ENCODE measurements at regions not wholly inside any gene's neighbourhood (a gene's known extent, or its start where the extent isn't known, plus 50 kb on each side); places are given as distances from the start of the nearest gene placed in this dataset.

DNA sequence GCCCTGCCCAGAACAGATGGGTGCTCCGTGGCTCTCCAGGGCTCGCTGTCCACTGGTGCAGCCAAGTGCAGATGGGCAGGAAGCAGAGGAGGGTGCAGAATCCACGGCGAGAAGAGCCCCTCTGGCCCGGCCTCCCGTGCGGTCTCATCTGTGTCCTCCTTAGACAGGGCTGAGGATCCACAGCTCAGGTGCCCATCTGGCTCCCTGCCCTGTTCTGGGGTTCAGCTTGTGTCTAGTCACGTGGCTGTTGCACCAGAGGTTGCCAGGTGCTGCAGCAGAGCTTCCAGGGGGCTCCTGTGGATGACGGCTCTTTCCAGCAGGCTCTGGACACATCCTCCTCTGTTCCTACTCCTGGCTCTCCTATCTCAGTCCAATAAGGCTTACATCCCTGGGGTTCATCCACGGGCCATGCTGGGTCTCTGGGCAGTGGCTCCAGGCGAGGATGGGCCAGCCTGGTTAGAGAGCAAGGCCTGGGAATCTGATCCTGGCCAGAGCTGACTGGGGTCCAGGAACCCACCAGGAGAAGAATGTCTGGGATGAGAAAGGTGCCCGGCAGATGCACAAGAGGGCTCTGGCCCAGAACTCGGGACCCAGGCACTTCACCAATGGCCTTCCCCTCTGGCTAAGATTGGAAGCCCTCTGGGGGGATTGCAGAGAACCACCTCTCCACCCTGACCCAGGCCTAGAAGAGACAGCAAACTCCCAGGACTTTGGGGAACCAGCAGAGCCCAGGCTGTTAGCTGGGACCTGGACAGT lies 116.3 kb upstream of the ID2 start:
- Histone ChIP-seq H3K27me3 (replicated peaks; ENCODE audit: control insufficient read depth, insufficient read depth, low read length, poor library complexity, severe bottlenecking) (no peaks in the 10 kb centered on the region), H3K9me3 (ENCODE audit: control insufficient read depth, low read length) (no peaks in the 10 kb centered on the region), H3K4me3 (ENCODE audit: insufficient read depth, low read depth, low read length, poor library complexity, severe bottlenecking) (no peak overlapping the region), H3K27ac (ENCODE audit: insufficient read depth, low read length, poor library complexity, severe bottlenecking) (no peak overlapping the region), H3K36me3 (ENCODE audit: control insufficient read depth, insufficient read depth, low read length) (no peaks in the 10 kb centered on the region), H3K4me1 (ENCODE audit: control insufficient read depth, insufficient read depth, low read length, poor library complexity, severe bottlenecking) (no peaks in the 10 kb centered on the region)
- no peak for DNase-seq

GRCh38 chr2:8566155-8566670 lies 115.6 kb upstream of the ID2 start:
- DNase-seq: no peak
- H3K9me3 ChIP-seq (ENCODE audit: control insufficient read depth, low read length): no peaks in the 10 kb centered on the region
- no peaks in the 10 kb centered on the region for H3K36me3 ChIP-seq (ENCODE audit: control insufficient read depth, insufficient read depth, low read length)

GRCh38 chr2:8566774-8567468 lies 114.9 kb upstream of the ID2 start:
- DNase-seq: no peak
- Histone ChIP-seq H3K9me3 (ENCODE audit: control insufficient read depth, low read length) (no peaks in the 10 kb centered on the region), H3K4me1 (ENCODE audit: control insufficient read depth, insufficient read depth, low read length, poor library complexity, severe bottlenecking) (no peaks in the 10 kb centered on the region), H3K27ac (ENCODE audit: insufficient read depth, low read length, poor library complexity, severe bottlenecking) (no peak overlapping the region), H3K4me3 (ENCODE audit: insufficient read depth, low read depth, low read length, poor library complexity, severe bottlenecking) (no peak overlapping the region), H3K27me3 (replicated peaks; ENCODE audit: control insufficient read depth, insufficient read depth, low read length, poor library complexity, severe bottlenecking) (no peaks in the 10 kb centered on the region), H3K36me3 (ENCODE audit: control insufficient read depth, insufficient read depth, low read length) (no peaks in the 10 kb centered on the region)

More at GRCh38 chr2:8566155-8566670, 115.6 kb upstream of the ID2 start:
- H3K27ac ChIP-seq (ENCODE audit: insufficient read depth, low read length, poor library complexity, severe bottlenecking): no peak overlapping the region
- H3K27me3 ChIP-seq (replicated peaks; ENCODE audit: control insufficient read depth, insufficient read depth, low read length, poor library complexity, severe bottlenecking): no peaks in the 10 kb centered on the region
- no peak overlapping the region for H3K4me3 ChIP-seq (ENCODE audit: insufficient read depth, low read depth, low read length, poor library complexity, severe bottlenecking)
- no peaks in the 10 kb centered on the region for H3K4me1 ChIP-seq (ENCODE audit: control insufficient read depth, insufficient read depth, low read length, poor library complexity, severe bottlenecking)

DNA sequence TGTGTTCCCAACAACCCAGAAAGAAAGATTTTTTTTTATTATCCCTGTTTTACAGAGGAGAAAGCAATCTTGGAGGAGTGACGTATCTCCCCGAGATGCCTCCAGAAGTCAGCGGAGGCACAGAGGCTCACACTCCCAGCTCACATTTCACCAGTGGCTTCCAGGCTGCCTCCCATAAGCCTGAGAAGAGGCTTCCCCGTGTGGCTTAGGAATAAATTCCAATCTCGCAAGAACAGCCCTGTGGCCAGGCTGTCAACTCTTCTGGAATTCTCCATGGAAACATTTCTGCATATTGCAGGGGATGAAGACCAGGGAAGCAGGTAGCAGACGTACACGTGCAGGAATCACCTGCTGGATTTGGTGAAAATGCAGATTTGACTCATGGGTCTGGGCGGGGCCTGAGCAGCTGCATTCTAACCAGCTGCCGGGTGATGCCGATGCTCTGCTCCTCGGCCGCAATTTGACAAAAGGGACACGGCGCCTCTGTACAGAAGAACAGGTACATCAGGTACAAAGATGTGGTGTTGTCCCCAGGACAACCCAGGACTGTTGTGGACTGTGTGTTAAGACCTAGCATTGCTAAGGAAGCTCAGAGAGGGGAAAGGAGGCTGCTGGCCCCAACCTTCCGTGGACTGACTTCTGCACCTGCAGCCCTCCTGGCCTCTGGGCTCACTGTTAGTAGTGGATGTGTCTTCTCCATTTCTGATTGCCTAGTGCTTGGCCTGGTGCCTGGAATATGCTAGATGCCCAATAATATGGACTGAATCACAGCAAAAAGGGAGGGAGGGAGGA lies 114.2 kb upstream of the ID2 start:
- no peaks in the 10 kb centered on the region for H3K27me3 ChIP-seq (replicated peaks; ENCODE audit: control insufficient read depth, insufficient read depth, low read length, poor library complexity, severe bottlenecking)
- no peaks in the 10 kb centered on the region for H3K4me1 ChIP-seq (ENCODE audit: control insufficient read depth, insufficient read depth, low read length, poor library complexity, severe bottlenecking)
- no peak overlapping the region for H3K27ac ChIP-seq (ENCODE audit: insufficient read depth, low read length, poor library complexity, severe bottlenecking)
- H3K9me3 ChIP-seq (ENCODE audit: control insufficient read depth, low read length): no peaks in the 10 kb centered on the region
- no peak for DNase-seq
- no peak overlapping the region for H3K4me3 ChIP-seq (ENCODE audit: insufficient read depth, low read depth, low read length, poor library complexity, severe bottlenecking)
- no peaks in the 10 kb centered on the region for H3K36me3 ChIP-seq (ENCODE audit: control insufficient read depth, insufficient read depth, low read length)

- no peak for DNase-seq
- no peak overlapping the region for H3K4me3 ChIP-seq (ENCODE audit: insufficient read depth, low read depth, low read length, poor library complexity, severe bottlenecking)
- H3K27me3 ChIP-seq (replicated peaks; ENCODE audit: control insufficient read depth, insufficient read depth, low read length, poor library complexity, severe bottlenecking): no peaks in the 10 kb centered on the region
- no peak overlapping the region for H3K27ac ChIP-seq (ENCODE audit: insufficient read depth, low read length, poor library complexity, severe bottlenecking)
- H3K9me3 ChIP-seq (ENCODE audit: control insufficient read depth, low read length): no peaks in the 10 kb centered on the region
- no peaks in the 10 kb centered on the region for H3K4me1 ChIP-seq (ENCODE audit: control insufficient read depth, insufficient read depth, low read length, poor library complexity, severe bottlenecking)
- H3K36me3 ChIP-seq (ENCODE audit: control insufficient read depth, insufficient read depth, low read length): no peaks in the 10 kb centered on the region
These were observed 113.1 kb upstream of the ID2 start for GRCh38 chr2:8568543-8569302.

DNA sequence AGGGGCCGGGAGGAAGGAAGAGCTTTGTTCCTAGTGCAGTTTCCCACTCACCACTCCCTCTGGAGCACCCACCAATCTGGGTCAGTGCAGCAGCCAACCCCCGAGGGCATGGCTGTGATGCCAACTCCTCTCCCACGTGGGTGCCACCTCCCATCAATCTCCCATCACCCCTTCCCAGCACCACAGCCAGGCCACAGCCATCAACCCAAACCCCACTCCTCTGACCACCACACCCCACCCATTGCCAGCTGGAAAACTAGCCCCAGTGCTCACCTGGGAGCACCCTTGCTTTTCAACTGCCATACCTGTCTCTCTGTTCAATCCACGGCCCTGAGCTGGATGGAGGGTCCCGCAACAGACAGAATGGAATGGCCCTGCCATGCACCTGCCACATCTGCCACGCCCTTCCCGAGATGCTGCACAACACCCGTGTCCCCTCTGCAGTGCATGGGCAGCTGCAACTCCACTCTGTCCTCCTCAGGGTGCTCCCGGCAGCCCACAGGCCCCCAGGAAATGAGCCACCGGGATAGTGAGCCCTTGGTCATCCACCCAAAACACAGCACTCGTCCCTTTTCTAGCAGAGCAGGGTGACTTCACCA lies 112.4 kb upstream of the ID2 start:
- H3K4me1 ChIP-seq (ENCODE audit: control insufficient read depth, insufficient read depth, low read length, poor library complexity, severe bottlenecking): peaks cover under 1% of the 10 kb centered on the region
- no peaks in the 10 kb centered on the region for H3K36me3 ChIP-seq (ENCODE audit: control insufficient read depth, insufficient read depth, low read length)
- H3K4me3 ChIP-seq (ENCODE audit: insufficient read depth, low read depth, low read length, poor library complexity, severe bottlenecking): no peak overlapping the region
- H3K27me3 ChIP-seq (replicated peaks; ENCODE audit: control insufficient read depth, insufficient read depth, low read length, poor library complexity, severe bottlenecking): no peaks in the 10 kb centered on the region
- H3K9me3 ChIP-seq (ENCODE audit: control insufficient read depth, low read length): no peaks in the 10 kb centered on the region
- no peak for DNase-seq
- no peak overlapping the region for H3K27ac ChIP-seq (ENCODE audit: insufficient read depth, low read length, poor library complexity, severe bottlenecking)

DNA sequence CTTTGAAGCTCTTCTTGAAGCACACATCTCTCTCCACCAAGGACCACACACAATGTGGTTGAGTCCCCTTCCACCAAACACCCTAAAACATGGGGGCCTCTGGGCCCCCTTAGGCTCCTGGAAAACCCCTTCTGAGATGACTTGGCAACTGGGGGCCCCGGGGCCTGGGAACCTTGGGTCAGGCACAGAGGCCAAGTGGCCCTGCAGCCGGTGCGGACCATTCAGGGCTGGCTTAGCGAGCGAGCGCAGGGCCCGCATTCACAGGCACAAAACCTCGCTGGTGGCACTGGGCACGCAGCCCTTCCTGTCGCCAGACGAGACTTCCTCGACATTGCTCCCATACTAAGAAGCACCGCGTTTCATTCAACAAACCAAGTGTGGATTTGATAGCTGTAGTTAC lies 111.2 kb upstream of the ID2 start:
- H3K4me3 ChIP-seq (ENCODE audit: insufficient read depth, low read depth, low read length, poor library complexity, severe bottlenecking): no peak overlapping the region
- peaks cover 12% of the 10 kb centered on the region for H3K4me1 ChIP-seq (ENCODE audit: control insufficient read depth, insufficient read depth, low read length, poor library complexity, severe bottlenecking)
- no peak overlapping the region for H3K27ac ChIP-seq (ENCODE audit: insufficient read depth, low read length, poor library complexity, severe bottlenecking)
- no peaks in the 10 kb centered on the region for H3K27me3 ChIP-seq (replicated peaks; ENCODE audit: control insufficient read depth, insufficient read depth, low read length, poor library complexity, severe bottlenecking)
- no peaks in the 10 kb centered on the region for H3K36me3 ChIP-seq (ENCODE audit: control insufficient read depth, insufficient read depth, low read length)
- no peaks in the 10 kb centered on the region for H3K9me3 ChIP-seq (ENCODE audit: control insufficient read depth, low read length)
- DNase-seq: no peak

GRCh38 chr2:8571301-8571791 lies 110.5 kb upstream of the ID2 start:
- peaks cover 17% of the 10 kb centered on the region for H3K4me1 ChIP-seq (ENCODE audit: control insufficient read depth, insufficient read depth, low read length, poor library complexity, severe bottlenecking)
- H3K27me3 ChIP-seq (replicated peaks; ENCODE audit: control insufficient read depth, insufficient read depth, low read length, poor library complexity, severe bottlenecking): no peaks in the 10 kb centered on the region
- H3K9me3 ChIP-seq (ENCODE audit: control insufficient read depth, low read length): no peaks in the 10 kb centered on the region
- no peak overlapping the region for H3K4me3 ChIP-seq (ENCODE audit: insufficient read depth, low read depth, low read length, poor library complexity, severe bottlenecking)
- no peak overlapping the region for H3K27ac ChIP-seq (ENCODE audit: insufficient read depth, low read length, poor library complexity, severe bottlenecking)
- DNase-seq: no peak
- no peaks in the 10 kb centered on the region for H3K36me3 ChIP-seq (ENCODE audit: control insufficient read depth, insufficient read depth, low read length)

DNA sequence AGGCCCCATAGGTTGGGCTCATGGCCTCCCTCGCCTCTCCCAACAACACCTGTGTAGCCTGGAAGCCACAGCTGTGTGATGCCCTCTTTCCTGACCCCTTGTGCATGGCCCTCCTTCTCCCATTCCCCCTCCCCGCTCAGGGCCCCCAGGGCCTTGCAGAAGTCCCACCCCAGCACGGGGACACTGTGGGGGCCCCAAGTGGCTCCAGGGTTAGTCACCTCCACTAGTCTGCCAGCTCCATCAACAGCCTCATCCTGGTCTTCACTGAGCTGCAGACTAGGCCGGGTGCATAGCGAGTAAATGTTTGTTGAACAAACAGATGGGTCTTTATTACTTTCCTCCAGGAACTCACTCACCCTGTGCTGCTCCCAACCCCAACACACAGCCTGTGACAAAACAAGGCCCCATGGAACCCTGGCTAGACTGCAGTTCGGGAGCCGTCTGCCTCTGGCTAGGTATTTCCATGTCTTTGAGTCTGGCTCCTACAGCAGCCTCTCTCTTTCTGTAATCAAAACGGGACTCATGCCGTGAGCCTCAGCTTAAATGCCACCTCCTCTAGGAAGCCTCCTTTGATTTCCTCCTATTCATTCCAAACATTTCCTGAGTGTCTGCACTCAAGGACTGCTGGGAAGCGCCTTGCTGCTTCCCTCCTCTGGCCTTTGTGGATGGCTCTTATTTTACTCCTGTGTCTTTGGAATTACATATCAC lies 109.9 kb upstream of the ID2 start:
- Histone ChIP-seq H3K36me3 (ENCODE audit: control insufficient read depth, insufficient read depth, low read length) (no peaks in the 10 kb centered on the region), H3K27me3 (replicated peaks; ENCODE audit: control insufficient read depth, insufficient read depth, low read length, poor library complexity, severe bottlenecking) (no peaks in the 10 kb centered on the region), H3K4me1 (ENCODE audit: control insufficient read depth, insufficient read depth, low read length, poor library complexity, severe bottlenecking) (peaks cover 22% of the 10 kb centered on the region), H3K4me3 (ENCODE audit: insufficient read depth, low read depth, low read length, poor library complexity, severe bottlenecking) (no peak overlapping the region), H3K27ac (ENCODE audit: insufficient read depth, low read length, poor library complexity, severe bottlenecking) (no peak overlapping the region), H3K9me3 (ENCODE audit: control insufficient read depth, low read length) (no peaks in the 10 kb centered on the region)
- DNase-seq: no peak

All from effector memory CD4-positive, alpha-beta T cell (primary cell).